NCI-H2196 (cell line): ENCODE measurements at regions not wholly inside any gene's neighbourhood (a gene's known extent, or its start where the extent isn't known, plus 50 kb on each side); places are given as distances from the start of the nearest gene placed in this dataset.
"Not testable (repeated sequence)": the region's sequence is repeated elsewhere in the genome, so short reads cannot be mapped to it uniquely, and the experiment has no call there.

Experiments used
- DNase-seq: peaks from one replicate; lab custom pipeline; 2025; ENCODE audit not compliant: unreplicated experiment; lab: John Stamatoyannopoulos, UW

- no peak for DNase-seq
These were observed 192.8 kb upstream of the ADRA1D start for GRCh38 chr20:4441871-4442270.

- DNase-seq = no peak
These were observed 192.1 kb upstream of the ADRA1D start for GRCh38 chr20:4441191-4441590.

GRCh38 chr20:4439461-4439860, 190.4 kb upstream of the ADRA1D start:
- DNase-seq = no peak

- no peak for DNase-seq
These were observed 188.0 kb upstream of the ADRA1D start for GRCh38 chr20:4437131-4437530.

- no peak for DNase-seq
These were observed 186.8 kb upstream of the ADRA1D start for GRCh38 chr20:4435671-4436455.

GRCh38 chr20:4435225-4435624, 186.1 kb upstream of the ADRA1D start:
- no peak for DNase-seq

GRCh38 chr20:4434681-4435080, 185.6 kb upstream of the ADRA1D start:
- DNase-seq = no peak

- DNase-seq = no peak
These were observed 182.4 kb upstream of the ADRA1D start for GRCh38 chr20:4431446-4431845.

GRCh38 chr20:4430826-4431225, 181.7 kb upstream of the ADRA1D start:
- DNase-seq = not testable (repeated sequence)

GRCh38 chr20:4427940-4428586, 179.0 kb upstream of the ADRA1D start:
- no peak for DNase-seq

GRCh38 chr20:4418141-4418540, 169.1 kb upstream of the ADRA1D start:
- DNase-seq = no peak

GRCh38 chr20:4415281-4415680, 166.2 kb upstream of the ADRA1D start:
- no peak for DNase-seq

- no peak for DNase-seq
These were observed 164.4 kb upstream of the ADRA1D start for GRCh38 chr20:4413314-4414049.

- no peak for DNase-seq
These were observed 163.1 kb upstream of the ADRA1D start for GRCh38 chr20:4412216-4412615.

- DNase-seq = no peak
These were observed 162.7 kb upstream of the ADRA1D start for GRCh38 chr20:4411744-4412143.

GRCh38 chr20:4406627-4407026, 157.5 kb upstream of the ADRA1D start:
- no peak for DNase-seq

- DNase-seq = no peak
These were observed 152.5 kb upstream of the ADRA1D start for GRCh38 chr20:4401601-4402000.

GRCh38 chr20:4384961-4385360, 135.9 kb upstream of the ADRA1D start:
- no peak for DNase-seq

- DNase-seq = no peak
These were observed 134.9 kb upstream of the ADRA1D start for GRCh38 chr20:4383961-4384360.

- no peak for DNase-seq
These were observed 126.8 kb upstream of the ADRA1D start for GRCh38 chr20:4375881-4376280.

- no peak for DNase-seq
These were observed 124.4 kb upstream of the ADRA1D start for GRCh38 chr20:4373454-4373853.
